ENCODE measurements at regions not wholly inside any gene's neighbourhood (a gene's known extent, or its start where the extent isn't known, plus 50 kb on each side); places are given as distances from the start of the nearest gene placed in this dataset.

GRCh38 chr11:122183933-122184332, 67.9 kb upstream of the BLID start:
- TF ChIP-seq CTCF (IDR thresholded peaks at IDR 0.05) (no peak), POLR2A (IDR thresholded peaks at IDR 0.05) (no peak)

Measured in testis (tissue), 2 donors.